HG03469 (cell line): ENCODE measurements at regions not wholly inside any gene's neighbourhood (a gene's known extent, or its start where the extent isn't known, plus 50 kb on each side); places are given as distances from the start of the nearest gene placed in this dataset.

ENCODE experiments used
- ATAC-seq: cut with Tn5 transposase; IDR thresholded peaks from one replicate; pipeline ENCODE4 v1.9.1; 2021; ENCODE audit warnings: mild to moderate bottlenecking, moderate library complexity, moderate number of reproducible peaks; ENCODE audit not compliant: unreplicated experiment

- no peak for ATAC-seq
These were observed 211.4 kb downstream of the GRIN2B start for GRCh38 chr12:13769966-13770365.

DNA sequence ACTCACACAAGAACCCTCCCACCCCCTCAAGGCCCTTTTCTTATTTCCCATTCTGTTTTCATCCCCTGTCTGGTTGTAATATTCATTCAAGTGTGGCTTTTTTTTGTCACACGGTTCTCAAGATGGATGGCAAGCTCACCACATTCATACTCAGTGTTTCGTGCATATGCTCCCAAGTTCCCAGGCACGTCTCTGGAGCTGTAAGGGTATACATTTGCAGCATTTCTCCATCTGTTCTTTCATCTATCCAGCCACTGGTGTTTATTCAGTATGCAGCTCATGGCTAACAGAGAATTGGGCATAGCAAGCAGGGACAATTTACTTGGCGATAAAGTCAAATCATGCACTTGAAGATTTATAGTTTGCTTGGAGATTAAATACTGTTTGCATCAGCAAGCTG lies 212.1 kb downstream of the GRIN2B start:
- no peak for ATAC-seq

DNA sequence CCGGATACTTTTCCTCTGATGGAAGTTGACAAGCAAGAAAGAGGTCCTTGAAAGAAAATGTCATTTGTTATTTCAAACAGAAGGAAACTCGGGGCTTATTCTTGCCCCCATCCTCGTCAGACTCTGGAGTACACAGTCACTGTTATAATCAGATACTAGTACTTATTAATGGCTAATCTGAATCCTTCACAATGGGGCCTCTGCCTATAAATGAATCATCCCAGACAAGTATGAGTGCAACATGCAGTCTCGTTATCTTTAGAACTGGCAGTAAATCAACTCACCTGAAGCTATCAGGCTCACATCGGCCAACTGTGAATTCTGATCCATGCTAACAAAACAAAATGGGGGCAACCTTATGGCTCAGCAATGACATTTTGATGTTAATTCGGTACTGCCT lies 216.7 kb downstream of the GRIN2B start:
- ATAC-seq = no peak

DNA sequence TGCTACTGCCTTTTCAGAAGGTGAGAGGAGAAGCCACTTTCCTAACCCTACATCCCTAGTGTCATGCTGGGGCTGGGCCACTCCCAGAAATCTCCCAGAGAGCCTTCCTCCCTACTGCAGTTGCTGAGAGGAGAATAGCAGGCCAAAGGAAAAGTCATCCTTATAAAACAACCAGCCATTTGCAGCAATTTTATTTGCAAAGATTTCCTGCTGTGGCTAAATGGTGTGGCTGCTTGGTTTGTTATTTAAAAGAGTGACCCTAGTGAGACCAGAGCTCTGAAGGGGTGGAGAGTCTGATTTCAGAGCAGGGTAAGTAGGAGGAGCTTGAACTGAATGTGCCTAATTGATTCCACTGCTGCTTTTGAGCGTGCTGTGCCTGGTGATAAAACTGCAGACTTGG lies 232.0 kb downstream of the GRIN2B start:
- no peak for ATAC-seq

GRCh38 chr12:13745111-13745860 lies 236.1 kb downstream of the GRIN2B start:
- ATAC-seq = no peak

- ATAC-seq = no peak
These were observed 236.8 kb downstream of the GRIN2B start for GRCh38 chr12:13744561-13744960.

GRCh38 chr12:13740149-13740545 lies 241.3 kb downstream of the GRIN2B start:
- ATAC-seq = no peak

DNA sequence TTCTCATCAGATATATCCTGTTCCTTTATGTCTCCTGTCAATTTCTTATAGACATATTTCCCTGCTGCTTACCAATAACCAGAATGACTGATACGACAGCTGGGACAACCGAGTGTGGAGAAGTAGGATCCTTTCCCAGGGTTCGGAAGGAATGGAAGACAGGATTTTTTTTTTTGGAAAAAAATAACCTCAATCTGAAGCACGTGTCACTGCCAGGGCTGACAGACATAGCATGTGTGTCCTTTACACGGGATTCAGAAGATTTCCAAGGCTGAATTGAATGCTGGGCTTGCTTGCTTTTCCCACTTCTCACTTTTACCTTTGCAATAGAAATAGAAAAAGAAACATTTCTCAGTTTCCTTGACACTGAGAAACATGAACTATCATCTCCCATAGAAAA lies 245.7 kb downstream of the GRIN2B start:
- ATAC-seq = no peak

- no peak for ATAC-seq
These were observed 246.7 kb downstream of the GRIN2B start for GRCh38 chr12:13734584-13735152.

DNA sequence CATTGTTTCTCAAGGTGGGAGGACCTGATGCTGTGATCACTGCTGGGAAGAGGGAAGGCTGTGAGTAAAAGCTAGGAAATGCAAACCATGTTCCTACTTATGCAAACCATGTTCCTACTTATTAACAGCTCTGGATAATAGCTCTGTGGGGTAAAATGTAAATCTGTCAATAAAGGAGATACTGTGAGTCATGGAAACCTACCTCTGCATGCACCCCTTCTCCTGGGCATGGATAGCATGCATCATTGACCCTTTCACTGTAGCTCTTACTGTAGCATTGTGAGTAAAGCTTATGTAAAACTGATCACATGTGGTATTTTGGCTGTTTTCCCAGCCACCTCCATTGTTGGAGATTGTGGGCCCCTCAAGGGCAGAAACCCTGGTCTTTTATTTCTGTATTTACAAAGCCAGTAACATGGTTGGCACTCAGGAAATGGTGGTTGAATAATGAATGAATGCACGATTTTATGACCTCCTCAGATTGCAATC lies 253.7 kb downstream of the GRIN2B start:
- no peak for ATAC-seq

DNA sequence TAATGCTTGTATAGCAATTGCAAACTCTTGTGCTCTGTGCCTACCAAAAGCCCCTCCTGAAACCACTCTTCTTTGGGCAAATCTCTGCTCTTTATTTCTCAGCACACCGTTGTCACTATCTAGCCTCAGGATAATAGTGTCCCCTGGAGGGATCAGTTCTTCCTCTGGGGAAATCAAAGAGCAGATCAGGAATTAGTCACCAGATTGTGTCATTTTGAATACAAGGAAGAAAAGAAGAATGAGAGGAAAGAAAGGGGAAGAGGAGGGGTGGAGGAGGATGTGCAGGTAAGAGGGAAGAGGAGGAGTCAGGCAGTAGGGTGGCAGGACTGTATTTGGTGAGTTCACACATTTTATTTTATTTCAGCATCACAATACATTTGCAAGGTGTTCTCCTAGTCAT lies 256.4 kb downstream of the GRIN2B start:
- no peak for ATAC-seq

DNA sequence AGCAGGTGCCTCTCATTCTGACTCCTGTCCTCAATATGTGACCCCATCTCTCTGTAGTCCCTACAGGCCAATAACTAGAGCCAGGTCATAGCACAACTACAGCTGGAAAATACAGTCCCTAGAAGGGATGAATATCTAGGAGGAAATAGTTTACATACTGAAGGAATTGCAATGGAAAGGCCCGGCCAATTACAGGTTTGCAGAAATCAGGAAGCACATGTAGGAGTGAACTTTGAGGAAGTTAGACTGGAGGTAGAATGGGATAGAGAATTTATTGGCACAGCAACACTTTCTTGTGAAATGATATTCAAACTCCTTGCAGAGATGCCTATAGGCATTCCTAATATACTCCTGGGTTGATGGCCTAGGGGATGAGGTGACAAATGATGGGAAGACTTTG lies 257.3 kb downstream of the GRIN2B start:
- no peak for ATAC-seq

DNA sequence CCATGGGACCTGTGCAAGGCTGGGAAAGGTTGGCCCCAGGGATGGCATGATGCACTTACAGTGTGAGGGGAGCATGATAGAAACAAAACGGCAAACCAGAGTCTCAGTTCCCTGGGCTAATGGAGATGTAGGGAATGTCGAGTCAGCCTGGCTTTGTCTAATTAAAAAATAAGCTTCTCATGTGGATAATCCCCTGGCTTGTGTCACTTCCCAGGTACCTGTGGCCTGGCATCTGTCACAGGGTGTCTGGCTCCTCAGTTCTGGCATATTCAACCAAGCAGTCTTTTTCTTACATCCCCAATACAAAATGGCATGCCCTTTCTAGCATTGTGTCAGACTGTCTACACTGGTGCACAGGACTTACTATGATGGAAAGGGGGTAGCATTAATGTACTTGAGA lies 261.4 kb downstream of the GRIN2B start:
- no peak for ATAC-seq

DNA sequence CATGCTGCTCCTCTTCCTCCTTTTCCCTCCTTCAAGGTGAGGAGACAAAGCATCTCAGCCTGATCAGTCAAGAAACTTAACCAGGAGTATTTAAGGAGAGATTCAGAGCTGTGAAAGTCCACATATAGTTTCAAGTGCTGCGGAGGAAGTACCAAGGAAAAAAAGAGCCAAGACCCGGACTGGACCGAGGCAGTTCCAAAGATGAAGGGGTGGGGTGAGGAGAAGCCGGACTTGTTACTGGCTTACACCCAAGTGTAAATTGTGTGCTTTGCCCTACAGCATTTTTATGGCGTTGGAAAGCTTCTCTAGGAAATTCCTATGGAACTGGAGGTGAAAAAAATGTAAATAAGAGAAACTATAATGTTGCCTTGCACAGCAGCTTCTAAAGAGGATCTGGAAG lies 263.1 kb downstream of the GRIN2B start:
- ATAC-seq = no peak

DNA sequence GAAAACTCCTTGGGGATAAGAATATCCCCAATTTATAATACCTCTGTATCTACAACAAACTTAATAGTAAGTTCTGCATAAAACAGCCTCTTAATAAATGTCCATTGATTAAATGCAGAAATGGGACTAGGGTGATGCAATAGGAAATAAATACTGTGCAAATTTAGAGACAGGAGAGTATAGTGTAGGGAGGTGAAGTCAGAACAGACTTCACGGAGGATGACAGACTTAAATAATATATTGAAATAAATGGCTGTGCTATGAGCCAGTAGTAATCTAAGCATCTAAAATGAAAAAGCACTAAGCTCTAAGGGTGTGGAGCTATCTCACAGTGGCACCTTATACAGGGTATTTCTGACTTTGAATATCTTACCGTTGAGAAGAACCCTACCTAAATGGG lies 265.3 kb downstream of the GRIN2B start:
- ATAC-seq = no peak

GRCh38 chr12:13713556-13714410 lies 267.6 kb downstream of the GRIN2B start:
- no peak for ATAC-seq

GRCh38 chr12:13707829-13708228 lies 273.6 kb downstream of the GRIN2B start:
- no peak for ATAC-seq

DNA sequence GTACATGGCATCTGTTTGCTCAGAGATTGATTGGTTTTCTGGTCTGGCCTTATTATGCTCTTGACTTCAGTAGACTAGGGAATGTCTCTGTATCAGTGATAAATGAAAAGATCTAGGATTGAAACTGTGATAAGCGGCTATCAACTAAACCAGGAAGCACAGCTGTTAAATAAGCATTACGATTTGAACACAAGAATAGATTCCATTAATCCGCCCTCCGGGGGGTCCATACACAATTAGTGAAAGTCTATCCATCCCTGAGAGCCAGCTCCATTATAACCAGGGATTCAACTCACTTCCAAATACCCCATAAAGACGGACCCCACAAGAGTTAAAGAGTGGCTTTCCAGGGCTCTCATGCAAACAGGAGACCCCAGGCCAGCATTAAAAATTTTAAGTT lies 279.0 kb downstream of the GRIN2B start:
- ATAC-seq = no peak

- ATAC-seq = no peak
These were observed 279.9 kb downstream of the GRIN2B start for GRCh38 chr12:13701502-13701901.

GRCh38 chr12:13697973-13698372 lies 283.4 kb downstream of the GRIN2B start:
- no peak for ATAC-seq

DNA sequence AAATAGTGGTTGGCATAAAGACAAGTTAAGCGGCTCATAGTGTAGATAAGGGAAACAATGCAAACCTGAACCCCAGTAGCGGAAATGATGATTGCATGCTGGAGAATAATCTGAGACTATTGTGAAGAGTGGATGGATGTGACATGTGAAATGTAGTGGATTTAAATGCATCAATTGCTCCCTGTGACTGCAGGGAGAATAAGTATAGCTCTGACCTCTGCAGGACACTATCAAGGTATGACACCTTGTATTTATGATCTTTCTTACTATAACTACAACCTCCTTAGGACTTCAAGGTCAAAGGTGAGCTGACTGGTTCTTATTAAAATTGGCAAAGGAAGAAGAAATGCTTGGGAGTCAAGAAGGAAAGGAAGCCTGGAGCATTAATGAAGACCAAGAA lies 285.6 kb downstream of the GRIN2B start:
- no peak for ATAC-seq

DNA sequence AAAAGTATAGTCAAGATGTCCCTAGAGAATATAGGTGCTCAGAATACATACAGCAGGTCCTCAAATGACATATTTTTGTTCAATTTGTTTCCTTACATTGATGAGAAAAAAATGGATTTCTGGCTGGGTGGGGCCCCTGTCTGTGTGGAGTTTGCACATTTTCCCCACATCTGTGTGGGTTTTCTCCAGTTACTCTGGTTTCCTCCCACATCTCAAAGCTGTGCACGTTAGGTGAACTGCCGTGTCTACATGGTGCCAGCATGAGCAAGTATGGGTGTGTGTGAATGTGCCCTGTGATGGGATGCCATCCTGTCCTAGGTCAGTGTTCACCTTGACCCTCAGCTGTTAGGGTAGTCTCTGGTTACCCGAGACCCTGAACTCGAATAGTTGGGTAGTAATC lies 289.1 kb downstream of the GRIN2B start:
- no peak for ATAC-seq
